ENCODE measurements at regions not wholly inside any gene's neighbourhood (a gene's known extent, or its start where the extent isn't known, plus 50 kb on each side); places are given as distances from the start of the nearest gene placed in this dataset.

DNA sequence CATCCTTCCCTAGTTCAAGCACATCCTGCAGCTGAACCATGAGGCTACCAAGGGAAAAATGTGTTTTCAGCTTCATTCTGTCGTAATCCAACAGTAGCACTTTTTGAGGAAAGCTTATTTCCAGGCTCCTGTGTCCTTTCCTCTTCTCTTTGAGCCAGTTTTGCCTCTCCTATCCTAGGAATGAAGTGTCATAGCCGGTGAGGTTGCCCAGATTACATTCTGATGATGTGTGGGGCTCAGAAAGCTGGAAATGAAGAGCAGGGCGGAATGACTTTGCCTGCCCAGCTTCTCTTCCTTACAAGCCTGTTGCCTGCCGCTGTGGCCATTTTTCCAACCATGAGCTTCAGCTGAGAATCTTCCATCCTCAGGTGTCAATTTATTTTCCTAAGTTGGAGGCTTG, 381.8 kb downstream of the NUAK1 start:
- no peaks in the 10 kb centered on the region for H3K4me1 ChIP-seq (ENCODE audit: insufficient read depth, low read length)
- no peaks in the 10 kb centered on the region for H3K36me3 ChIP-seq (ENCODE audit: insufficient read depth, low read length)
- H3K4me3 ChIP-seq (ENCODE audit: low read length) = no peak overlapping the region
- POLR2A ChIA-PET = no interaction called here
- no peak overlapping the region for H3K27ac Mint-ChIP-seq
- no peak for DNase-seq
- no peaks in the 10 kb centered on the region for H3K9me3 ChIP-seq (ENCODE audit: low read length)
- H3K36me3 Mint-ChIP-seq = no peaks in the 10 kb centered on the region
- H3K4me1 Mint-ChIP-seq = no peaks in the 10 kb centered on the region
- CTCF ChIA-PET = no interaction called here
- H3K27ac ChIP-seq (ENCODE audit: low read depth, low read length) = no peak overlapping the region
- no peaks in the 10 kb centered on the region for H3K27me3 Mint-ChIP-seq
- H3K9me3 Mint-ChIP-seq = no peaks in the 10 kb centered on the region
- no peak overlapping the region for H3K4me3 Mint-ChIP-seq
- no peaks in the 10 kb centered on the region for H3K27me3 ChIP-seq (ENCODE audit: insufficient read depth, low read length, poor library complexity, severe bottlenecking)

DNA sequence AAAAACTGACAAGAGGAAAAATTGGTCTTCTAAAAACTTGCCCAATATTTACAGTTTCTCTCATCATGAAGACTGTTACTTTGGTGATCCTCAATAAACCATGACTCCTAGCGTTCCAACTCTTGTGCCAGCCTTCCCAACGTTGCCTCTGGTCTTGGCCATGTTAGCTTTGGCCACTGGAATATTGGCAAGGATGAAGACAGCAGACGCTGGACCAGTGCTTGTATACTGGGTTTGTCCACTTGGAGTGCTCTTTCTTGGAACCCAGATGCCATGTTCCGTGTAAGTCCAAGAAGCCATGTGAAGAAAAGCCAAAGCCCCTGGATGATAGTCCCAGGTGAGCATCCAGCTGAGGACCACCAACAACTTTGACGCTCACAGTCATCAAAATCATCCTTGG, 379.6 kb downstream of the NUAK1 start:
- H3K27me3 ChIP-seq (ENCODE audit: insufficient read depth, low read length, poor library complexity, severe bottlenecking) = no peaks in the 10 kb centered on the region
- no peak overlapping the region for H3K4me3 ChIP-seq (ENCODE audit: low read length)
- no peaks in the 10 kb centered on the region for H3K36me3 ChIP-seq (ENCODE audit: insufficient read depth, low read length)
- no peaks in the 10 kb centered on the region for H3K4me1 Mint-ChIP-seq
- peaks cover 0 to 4% (median 0%) of the 10 kb centered on the region in 5 donors for H3K9me3 Mint-ChIP-seq
- H3K27ac ChIP-seq (ENCODE audit: low read depth, low read length) = no peak overlapping the region
- no peak overlapping the region for H3K27ac Mint-ChIP-seq
- ChIA-PET CTCF (no interaction called here), POLR2A (no interaction called here)
- DNase-seq = no peak
- no peaks in the 10 kb centered on the region for H3K9me3 ChIP-seq (ENCODE audit: low read length)
- H3K4me1 ChIP-seq (ENCODE audit: insufficient read depth, low read length) = no peaks in the 10 kb centered on the region
- peaks cover 2 to 4% of the 10 kb centered on the region in 2 donors for H3K27me3 Mint-ChIP-seq
- no peak overlapping the region for H3K4me3 Mint-ChIP-seq
- H3K36me3 Mint-ChIP-seq = no peaks in the 10 kb centered on the region

DNA sequence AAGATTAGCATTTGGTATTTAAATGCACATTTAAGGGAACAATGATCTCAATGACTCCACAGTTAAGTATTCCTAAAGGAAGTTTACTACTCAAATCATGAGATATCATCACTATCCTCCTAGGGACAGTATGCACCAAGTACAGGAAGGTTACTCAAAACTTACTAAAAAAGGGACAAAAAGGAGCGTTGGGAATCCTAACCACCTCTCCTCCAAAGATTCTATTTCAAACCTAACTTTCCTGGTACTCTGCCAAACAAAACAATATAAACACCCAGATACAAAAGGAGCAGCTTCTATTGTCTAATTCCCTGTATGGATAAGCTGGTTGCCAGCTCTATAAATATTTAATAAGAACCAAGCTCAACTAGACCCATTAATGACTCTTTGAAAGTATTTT, 377.7 kb downstream of the NUAK1 start:
- POLR2A ChIA-PET = no interaction called here
- Histone ChIP-seq H3K36me3 (ENCODE audit: insufficient read depth, low read length) (no peaks in the 10 kb centered on the region), H3K27ac (ENCODE audit: low read depth, low read length) (no peak overlapping the region), H3K4me3 (ENCODE audit: low read length) (no peak overlapping the region), H3K9me3 (ENCODE audit: low read length) (no peaks in the 10 kb centered on the region), H3K27me3 (ENCODE audit: insufficient read depth, low read length, poor library complexity, severe bottlenecking) (no peaks in the 10 kb centered on the region), H3K4me1 (ENCODE audit: insufficient read depth, low read length) (no peaks in the 10 kb centered on the region)
- Mint-ChIP-seq H3K9me3 (peaks cover 0 to 4% (median 0%) of the 10 kb centered on the region in 5 donors), H3K36me3 (no peaks in the 10 kb centered on the region), H3K4me3 (no peak overlapping the region), H3K4me1 (no peaks in the 10 kb centered on the region), H3K27ac (no peak overlapping the region), H3K27me3 (peaks cover 3 to 4% of the 10 kb centered on the region in 2 donors)
- CTCF ChIA-PET = no interaction called here
- no peak for DNase-seq

DNA sequence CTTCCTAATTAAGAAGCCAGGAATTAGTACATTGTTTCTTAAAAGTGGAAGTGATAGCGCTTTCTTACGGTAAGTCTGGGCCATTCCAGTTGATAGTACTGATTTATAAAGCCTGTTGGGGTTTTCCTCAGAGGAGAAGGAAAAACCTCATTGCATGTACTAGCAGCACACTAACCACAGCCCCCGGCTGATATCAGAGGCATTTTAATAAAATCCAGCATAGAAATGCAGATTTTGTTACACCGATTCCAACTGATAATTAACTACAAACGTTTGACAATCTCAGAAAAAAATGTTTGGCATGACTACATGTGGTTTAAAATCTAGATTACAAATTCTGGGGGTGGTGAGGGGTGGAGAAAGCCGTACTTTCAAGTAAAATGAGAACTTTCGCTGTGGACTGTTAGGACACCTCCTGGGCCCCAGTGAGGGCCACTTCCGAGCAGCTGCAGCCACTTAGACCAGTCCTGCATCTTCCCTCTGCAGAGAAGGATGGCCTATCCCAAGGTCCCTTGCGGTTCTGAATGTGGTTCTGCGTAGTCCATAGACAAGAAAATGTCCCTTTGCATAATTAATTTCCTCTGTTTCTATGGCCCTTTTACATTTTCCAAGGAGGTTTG, 374.4 kb downstream of the NUAK1 start:
- POLR2A ChIA-PET = no interaction called here
- Mint-ChIP-seq H3K9me3 (peaks cover 0 to 4% (median 0%) of the 10 kb centered on the region in 5 donors), H3K4me1 (no peaks in the 10 kb centered on the region), H3K27ac (no peak overlapping the region), H3K36me3 (no peaks in the 10 kb centered on the region), H3K27me3 (peaks cover 3 to 7% of the 10 kb centered on the region in 2 donors), H3K4me3 (no peak overlapping the region)
- Histone ChIP-seq H3K27me3 (ENCODE audit: insufficient read depth, low read length, poor library complexity, severe bottlenecking) (no peaks in the 10 kb centered on the region), H3K36me3 (ENCODE audit: insufficient read depth, low read length) (no peaks in the 10 kb centered on the region), H3K4me3 (ENCODE audit: low read length) (no peak overlapping the region), H3K4me1 (ENCODE audit: insufficient read depth, low read length) (no peaks in the 10 kb centered on the region), H3K27ac (ENCODE audit: low read depth, low read length) (no peak overlapping the region), H3K9me3 (ENCODE audit: low read length) (no peaks in the 10 kb centered on the region)
- CTCF ChIA-PET = no interaction called here
- no peak for DNase-seq

DNA sequence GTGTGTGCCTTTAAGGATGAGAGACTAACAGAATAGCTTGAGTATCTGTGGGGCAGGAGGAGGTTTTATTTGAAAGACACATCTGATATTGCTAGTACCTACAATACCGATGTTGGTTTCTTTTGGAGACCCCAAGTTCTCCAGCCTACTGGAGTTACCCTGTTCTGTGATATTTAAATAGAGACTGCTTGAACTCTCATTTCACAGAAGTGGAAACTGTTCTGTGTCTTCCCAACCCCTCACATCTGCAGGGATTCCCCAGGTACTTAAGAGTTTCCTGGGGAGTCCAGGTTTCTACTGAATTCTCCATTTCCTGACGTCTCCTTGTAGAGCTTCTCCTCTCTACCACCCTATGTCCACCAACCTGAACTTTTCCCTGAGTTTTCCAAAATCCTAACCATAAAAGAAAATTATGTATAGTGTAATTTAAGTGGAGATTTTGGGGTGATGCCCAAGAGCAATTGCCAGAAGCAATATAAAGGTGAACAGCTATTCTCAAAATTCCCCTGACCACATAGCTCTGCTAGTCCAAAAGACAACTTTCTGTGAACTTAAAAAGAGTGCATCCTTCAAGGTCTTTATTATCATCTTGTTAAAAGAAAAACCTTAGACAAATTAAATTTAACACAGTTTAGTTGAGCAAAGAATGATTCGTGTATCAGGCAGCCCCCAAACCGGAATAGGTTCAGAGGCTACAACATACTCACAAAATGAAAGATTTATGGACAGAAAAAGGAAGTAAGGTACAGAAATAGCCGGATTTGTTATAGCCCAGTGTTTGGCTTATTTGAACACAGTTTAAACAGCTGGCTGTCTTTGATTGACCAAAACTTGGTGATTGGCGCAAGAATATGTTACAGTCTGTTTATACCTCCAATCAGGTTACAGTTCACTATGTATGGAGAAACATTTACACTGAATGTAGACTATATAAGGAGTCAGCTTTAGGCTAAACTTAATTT, 373.4 kb downstream of the NUAK1 start:
- Histone ChIP-seq H3K27ac (ENCODE audit: low read depth, low read length) (no peak overlapping the region), H3K27me3 (ENCODE audit: insufficient read depth, low read length, poor library complexity, severe bottlenecking) (no peaks in the 10 kb centered on the region), H3K36me3 (ENCODE audit: insufficient read depth, low read length) (no peaks in the 10 kb centered on the region), H3K4me1 (ENCODE audit: insufficient read depth, low read length) (no peaks in the 10 kb centered on the region), H3K9me3 (ENCODE audit: low read length) (no peaks in the 10 kb centered on the region), H3K4me3 (ENCODE audit: low read length) (no peak overlapping the region)
- peaks cover 0 to 4% (median 0%) of the 10 kb centered on the region in 5 donors for H3K9me3 Mint-ChIP-seq
- ChIA-PET CTCF (no interaction called here), POLR2A (no interaction called here)
- no peaks in the 10 kb centered on the region for H3K4me1 Mint-ChIP-seq
- no peaks in the 10 kb centered on the region for H3K36me3 Mint-ChIP-seq
- DNase-seq = no peak
- peaks cover 3 to 8% of the 10 kb centered on the region in 2 donors for H3K27me3 Mint-ChIP-seq
- no peak overlapping the region for H3K4me3 Mint-ChIP-seq
- H3K27ac Mint-ChIP-seq = no peak overlapping the region

DNA sequence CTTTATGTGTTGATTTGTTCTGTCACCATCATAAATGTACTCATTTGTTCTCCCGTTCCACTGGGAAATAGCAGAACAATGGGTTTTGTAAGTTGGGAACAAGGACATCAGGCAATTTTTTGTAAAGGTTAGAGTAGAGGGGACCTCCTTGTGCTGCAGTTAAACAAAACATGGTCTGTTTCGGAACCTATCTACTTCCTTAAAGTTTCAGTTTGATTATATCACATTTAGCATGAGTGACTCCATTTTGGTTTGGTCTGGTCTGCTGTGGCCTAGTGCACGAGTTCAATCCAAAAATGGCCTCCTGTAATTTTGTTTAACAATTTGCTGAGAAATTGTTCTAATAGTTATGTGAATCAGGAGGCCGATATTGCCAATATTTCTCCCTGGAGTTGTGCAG, 372.7 kb downstream of the NUAK1 start:
- H3K4me3 ChIP-seq (ENCODE audit: low read length) = no peak overlapping the region
- Mint-ChIP-seq H3K4me1 (no peaks in the 10 kb centered on the region), H3K27ac (no peak overlapping the region), H3K9me3 (peaks cover 0 to 4% (median 0%) of the 10 kb centered on the region in 5 donors), H3K4me3 (no peak overlapping the region), H3K36me3 (no peaks in the 10 kb centered on the region), H3K27me3 (peaks cover 3 to 12% of the 10 kb centered on the region in 2 donors)
- no peak overlapping the region for H3K27ac ChIP-seq (ENCODE audit: low read depth, low read length)
- ChIA-PET CTCF (no interaction called here), POLR2A (no interaction called here)
- H3K9me3 ChIP-seq (ENCODE audit: low read length) = no peaks in the 10 kb centered on the region
- no peak for DNase-seq
- no peaks in the 10 kb centered on the region for H3K36me3 ChIP-seq (ENCODE audit: insufficient read depth, low read length)
- H3K27me3 ChIP-seq (ENCODE audit: insufficient read depth, low read length, poor library complexity, severe bottlenecking) = no peaks in the 10 kb centered on the region
- H3K4me1 ChIP-seq (ENCODE audit: insufficient read depth, low read length) = no peaks in the 10 kb centered on the region

DNA sequence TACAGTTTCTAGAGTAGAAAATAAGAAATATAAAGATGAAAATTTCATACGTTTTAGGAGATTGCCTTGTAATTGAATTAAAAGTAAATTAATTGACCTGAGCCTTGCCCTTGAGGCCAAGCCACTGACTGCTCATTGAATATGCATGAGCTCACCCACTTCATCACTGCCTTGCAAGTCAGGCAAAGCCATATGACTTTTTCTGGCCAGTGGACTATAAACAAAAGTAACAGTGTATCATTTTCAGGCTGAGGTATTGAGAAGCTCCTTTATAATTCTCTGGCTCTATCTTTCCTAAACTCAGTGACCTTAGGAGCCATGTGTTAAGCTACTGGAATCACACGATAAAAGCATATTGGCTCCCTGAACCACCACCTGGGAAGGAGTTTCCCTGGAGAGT, 369.3 kb downstream of the NUAK1 start:
- CTCF ChIA-PET = no interaction called here

DNA sequence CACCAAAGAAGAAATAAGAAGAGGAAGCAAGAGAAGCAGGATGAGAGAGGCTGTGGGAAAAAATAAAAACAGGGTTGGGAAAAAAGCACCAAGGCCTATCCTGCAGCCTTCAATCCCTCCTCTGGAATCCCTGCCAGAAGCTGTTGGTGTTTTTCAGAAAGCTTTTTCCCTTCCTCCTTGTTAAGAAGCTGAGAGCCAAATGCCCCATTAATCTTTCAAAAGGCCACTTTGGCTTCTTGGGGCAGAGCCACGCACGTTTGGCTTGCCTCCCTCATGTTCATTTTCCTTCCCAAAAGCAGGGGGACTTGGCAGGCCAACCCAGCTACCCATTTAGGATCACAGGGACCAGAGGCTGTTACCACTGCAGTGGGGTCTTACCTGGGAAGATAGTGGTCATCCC, 365.3 kb downstream of the NUAK1 start:
- H3K36me3 Mint-ChIP-seq = no peaks in the 10 kb centered on the region
- H3K27me3 ChIP-seq (ENCODE audit: insufficient read depth, low read length, poor library complexity, severe bottlenecking) = no peaks in the 10 kb centered on the region
- H3K4me1 ChIP-seq (ENCODE audit: insufficient read depth, low read length) = no peaks in the 10 kb centered on the region
- peaks cover 0 to 4% (median 0%) of the 10 kb centered on the region in 5 donors for H3K9me3 Mint-ChIP-seq
- DNase-seq = no peak
- no peaks in the 10 kb centered on the region for H3K4me1 Mint-ChIP-seq
- no peaks in the 10 kb centered on the region for H3K9me3 ChIP-seq (ENCODE audit: low read length)
- H3K36me3 ChIP-seq (ENCODE audit: insufficient read depth, low read length) = no peaks in the 10 kb centered on the region
- ChIA-PET POLR2A (no interaction called here), CTCF (no interaction called here)
- no peak overlapping the region for H3K27ac Mint-ChIP-seq
- no peak overlapping the region for H3K4me3 Mint-ChIP-seq
- no peak overlapping the region for H3K4me3 ChIP-seq (ENCODE audit: low read length)
- H3K27ac ChIP-seq (ENCODE audit: low read depth, low read length) = no peak overlapping the region
- H3K27me3 Mint-ChIP-seq = peaks cover 8% of the 10 kb centered on the region in 2 donors

More for the DNA sequence above, 369.3 kb downstream of the NUAK1 start:
- no peaks in the 10 kb centered on the region for H3K9me3 ChIP-seq (ENCODE audit: low read length)
- POLR2A ChIA-PET = no interaction called here
- Mint-ChIP-seq H3K36me3 (no peaks in the 10 kb centered on the region), H3K9me3 (peaks cover 0 to 2% (median 0%) of the 10 kb centered on the region in 5 donors), H3K4me3 (no peak overlapping the region), H3K4me1 (no peaks in the 10 kb centered on the region), H3K27me3 (peaks cover 6 to 8% of the 10 kb centered on the region in 2 donors), H3K27ac (no peak overlapping the region)
- no peak for DNase-seq
- H3K27me3 ChIP-seq (ENCODE audit: insufficient read depth, low read length, poor library complexity, severe bottlenecking) = no peaks in the 10 kb centered on the region
- H3K4me3 ChIP-seq (ENCODE audit: low read length) = no peak overlapping the region
- no peaks in the 10 kb centered on the region for H3K36me3 ChIP-seq (ENCODE audit: insufficient read depth, low read length)
- no peaks in the 10 kb centered on the region for H3K4me1 ChIP-seq (ENCODE audit: insufficient read depth, low read length)
- no peak overlapping the region for H3K27ac ChIP-seq (ENCODE audit: low read depth, low read length)
